A673 (cell line): ENCODE measurements at regions not wholly inside any gene's neighbourhood (a gene's known extent, or its start where the extent isn't known, plus 50 kb on each side); places are given as distances from the start of the nearest gene placed in this dataset.

Source experiments
- EZH2 ChIP-seq: fragments of 200-600 bp; sonication (generic); IDR thresholded peaks from 2 replicates; pipeline ENCODE4 v1.6.1; 2017; ENCODE audit warnings: borderline replicate concordance, low read depth, mild to moderate bottlenecking, mixed read lengths, antibody characterized with exemption, low read length; ENCODE audit not compliant: poor library complexity, severe bottlenecking
- TF ChIP-seq, protein P1 (sequence below): fragments of 300-800, 200-600 bp; sonication (generic); conservative IDR thresholded peaks from 2 replicates; pipeline ENCODE4 v1.5.1; 2017; ENCODE audit warnings: low read depth, mild to moderate bottlenecking, antibody characterized with exemption, low read length, moderate library complexity, mixed read lengths

DNA sequence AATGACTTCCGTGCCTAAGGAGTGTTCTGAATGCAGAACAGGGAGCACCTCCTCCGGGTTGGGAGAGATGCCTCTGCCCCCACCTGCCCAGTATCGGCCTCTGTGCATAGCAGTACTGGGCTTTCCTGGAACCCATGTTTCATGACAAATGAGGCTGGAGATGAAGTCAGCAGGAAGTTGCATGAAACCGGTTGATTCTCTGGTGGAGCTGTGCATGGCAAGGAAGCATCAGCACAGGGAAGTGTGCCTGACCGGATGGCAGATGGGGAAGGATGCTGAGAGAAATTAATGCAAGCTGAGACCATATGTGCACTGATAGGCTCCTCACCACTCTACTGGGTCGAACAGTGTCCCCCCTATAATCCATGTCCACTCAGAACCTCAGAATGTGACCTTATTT is 155.5 kb downstream of the CDH26 start:
- TF ChIP-seq, protein P1, sequence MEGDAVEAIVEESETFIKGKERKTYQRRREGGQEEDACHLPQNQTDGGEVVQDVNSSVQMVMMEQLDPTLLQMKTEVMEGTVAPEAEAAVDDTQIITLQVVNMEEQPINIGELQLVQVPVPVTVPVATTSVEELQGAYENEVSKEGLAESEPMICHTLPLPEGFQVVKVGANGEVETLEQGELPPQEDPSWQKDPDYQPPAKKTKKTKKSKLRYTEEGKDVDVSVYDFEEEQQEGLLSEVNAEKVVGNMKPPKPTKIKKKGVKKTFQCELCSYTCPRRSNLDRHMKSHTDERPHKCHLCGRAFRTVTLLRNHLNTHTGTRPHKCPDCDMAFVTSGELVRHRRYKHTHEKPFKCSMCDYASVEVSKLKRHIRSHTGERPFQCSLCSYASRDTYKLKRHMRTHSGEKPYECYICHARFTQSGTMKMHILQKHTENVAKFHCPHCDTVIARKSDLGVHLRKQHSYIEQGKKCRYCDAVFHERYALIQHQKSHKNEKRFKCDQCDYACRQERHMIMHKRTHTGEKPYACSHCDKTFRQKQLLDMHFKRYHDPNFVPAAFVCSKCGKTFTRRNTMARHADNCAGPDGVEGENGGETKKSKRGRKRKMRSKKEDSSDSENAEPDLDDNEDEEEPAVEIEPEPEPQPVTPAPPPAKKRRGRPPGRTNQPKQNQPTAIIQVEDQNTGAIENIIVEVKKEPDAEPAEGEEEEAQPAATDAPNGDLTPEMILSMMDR: no peak
- TF ChIP-seq EZH2: no peak
